C4-2B (cell line): ENCODE measurements at regions not wholly inside any gene's neighbourhood (a gene's known extent, or its start where the extent isn't known, plus 50 kb on each side); places are given as distances from the start of the nearest gene placed in this dataset.

Source experiments
- H3K27ac ChIP-seq: fragments of 450-650 bp; 2 replicates; pipeline ENCODE4 v1.5.1; 2017
- CTCF ChIP-seq: fragments of 450-650 bp; conservative IDR thresholded peaks from 2 replicates; pipeline ENCODE4 v1.5.1; 2017; ENCODE audit warnings: mild to moderate bottlenecking
- ZFX ChIP-seq: fragments of 450-650 bp; IDR thresholded peaks from 2 replicates; pipeline ENCODE4 v1.6.1; 2017

DNA sequence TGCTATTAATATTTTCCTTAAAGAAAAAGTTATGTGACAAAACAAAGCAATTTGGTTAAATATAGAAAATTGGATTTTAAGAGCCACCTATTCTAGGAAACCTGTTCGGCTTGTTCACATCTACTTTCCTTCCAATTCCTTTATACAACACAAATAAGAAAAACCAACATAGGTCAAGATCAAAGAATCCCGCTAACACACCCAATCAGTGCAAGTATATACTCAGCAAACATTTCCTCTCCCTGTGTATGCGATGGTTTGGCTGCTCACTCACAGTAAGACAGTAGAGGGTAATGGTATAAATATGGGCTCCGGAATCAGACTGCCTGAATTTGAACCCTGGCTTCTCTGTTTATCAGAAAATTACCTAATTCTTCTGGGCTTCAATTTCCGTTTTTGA lies 757.5 kb upstream of the ZNF608 start:
- no peak overlapping the region for H3K27ac ChIP-seq
- TF ChIP-seq CTCF (no peak), ZFX (no peak)

DNA sequence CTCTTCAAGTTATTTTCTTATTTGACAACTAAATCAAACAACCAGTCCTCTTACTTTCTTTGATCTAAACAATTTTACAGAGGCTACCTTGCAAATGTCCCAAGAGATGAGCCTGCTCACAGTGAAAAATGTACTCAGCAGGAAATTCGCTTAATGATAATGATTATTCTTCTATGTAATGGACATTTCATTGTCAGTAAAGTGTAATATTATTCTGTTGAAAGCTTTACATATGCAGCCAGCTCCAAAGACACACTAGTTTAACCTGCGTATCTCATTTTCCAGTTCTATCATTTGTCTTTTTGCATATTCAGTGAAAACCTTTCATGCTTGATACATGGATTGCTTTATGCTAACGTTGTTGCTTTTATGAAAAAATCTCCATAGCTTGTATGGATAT lies 758.7 kb upstream of the ZNF608 start:
- TF ChIP-seq CTCF (no peak), ZFX (no peak)
- H3K27ac ChIP-seq = no peak overlapping the region

DNA sequence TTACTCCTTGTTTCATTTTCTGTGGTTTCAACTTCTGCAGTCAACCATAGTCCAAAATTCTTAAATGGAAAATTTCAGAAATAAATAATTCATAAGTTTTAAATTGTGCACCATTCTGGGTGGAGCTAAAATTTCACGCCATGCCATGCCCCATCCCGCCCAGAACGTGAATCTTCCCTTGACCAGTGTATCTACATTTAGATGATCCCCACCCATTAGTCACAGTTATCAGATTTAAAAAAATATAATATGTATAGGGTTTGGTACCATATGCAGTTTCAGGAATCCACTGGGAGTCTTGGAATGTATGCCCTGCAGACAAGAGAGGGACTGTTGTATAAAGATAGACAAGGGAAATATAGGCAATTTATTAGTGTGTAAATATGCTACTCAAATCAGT lies 759.7 kb upstream of the ZNF608 start:
- H3K27ac ChIP-seq = no peak overlapping the region
- TF ChIP-seq CTCF (no peak), ZFX (no peak)

GRCh38 chr5:125508225-125508624 lies 761.8 kb upstream of the ZNF608 start:
- TF ChIP-seq CTCF = no peak
- TF ChIP-seq ZFX = no peak
- no peak overlapping the region for H3K27ac ChIP-seq

DNA sequence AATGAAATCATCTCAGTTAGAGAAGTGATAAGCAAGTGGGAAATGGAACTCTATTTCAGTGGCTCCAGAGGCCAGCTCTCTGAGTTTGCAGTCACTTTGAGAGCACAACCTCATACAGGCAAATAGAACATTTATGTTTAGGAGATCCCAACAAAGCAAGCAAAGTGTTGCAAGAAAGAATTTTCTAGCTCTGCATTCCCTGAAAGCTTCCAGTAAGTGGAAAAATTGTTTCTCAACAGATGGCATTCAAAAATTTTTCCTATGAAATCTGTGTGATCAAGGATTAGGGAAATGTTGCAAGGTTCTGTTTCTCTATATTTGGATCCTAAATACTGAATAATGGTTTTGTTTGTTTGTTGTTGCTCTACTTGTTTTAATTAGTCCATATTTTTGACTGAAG lies 764.2 kb upstream of the ZNF608 start:
- no peak overlapping the region for H3K27ac ChIP-seq
- no peak for TF ChIP-seq CTCF
- no peak for TF ChIP-seq ZFX

- no peak overlapping the region for H3K27ac ChIP-seq
- no peak for TF ChIP-seq CTCF
- TF ChIP-seq ZFX = no peak
Observed at GRCh38 chr5:125517973-125518550, 771.6 kb upstream of the ZNF608 start.

GRCh38 chr5:125521289-125521688 lies 774.9 kb upstream of the ZNF608 start:
- TF ChIP-seq ZFX (no peak), CTCF (no peak)
- no peak overlapping the region for H3K27ac ChIP-seq
